Neural cell (in vitro differentiated cells): ENCODE measurements at regions not wholly inside any gene's neighbourhood (a gene's known extent, or its start where the extent isn't known, plus 50 kb on each side); places are given as distances from the start of the nearest gene placed in this dataset.
"Not testable (repeated sequence)": the region's sequence is repeated elsewhere in the genome, so short reads cannot be mapped to it uniquely, and the experiment has no call there.

Experiments used
- CTCF ChIP-seq: fragments of 450-650 bp; IDR thresholded peaks from 2 replicates; pipeline ENCODE4 v1.5.1; 2014; ENCODE audit warnings: antibody characterized with exemption, mild to moderate bottlenecking, moderate library complexity; ENCODE audit not compliant: poor library complexity, severe bottlenecking
- EP300 ChIP-seq: fragments of 450-650 bp; conservative IDR thresholded peaks from 2 replicates; pipeline ENCODE4 v1.6.1; 2014; ENCODE audit warnings: antibody characterized with exemption, mild to moderate bottlenecking, moderate library complexity; ENCODE audit not compliant: poor library complexity, severe bottlenecking
- EZH2 ChIP-seq: fragments of 200-600, 300-800 bp; shearing (Covaris generic), sonication (generic); IDR thresholded peaks from 2 replicates; pipeline ENCODE4 v1.6.1; 2014; ENCODE audit warnings: antibody characterized with exemption, low read length, borderline replicate concordance, mild to moderate bottlenecking; ENCODE audit not compliant: insufficient read depth, poor library complexity, severe bottlenecking
- POLR2AphosphoS5 ChIP-seq: IDR thresholded peaks from 2 replicates; pipeline ENCODE4 v1.6.1; 2012

GRCh38 chr2:128614907-128615306 lies 296.2 kb upstream of the HS6ST1 start:
- not testable (repeated sequence) for TF ChIP-seq CTCF, EP300, EZH2, POLR2AphosphoS5
